ENCODE measurements at regions not wholly inside any gene's neighbourhood (a gene's known extent, or its start where the extent isn't known, plus 50 kb on each side); places are given as distances from the start of the nearest gene placed in this dataset.

GRCh38 chr13:50713523-50714248 is 129.8 kb downstream of the DLEU7 start:
- TF ChIP-seq CTCF (conservative IDR thresholded peaks at IDR 0.05; ENCODE audit: low read depth, low read length), result no peak
- DNase-seq (ENCODE audit: low read depth), result no peak
- no peak overlapping the region for H3K4me3 ChIP-seq (ENCODE audit: low read depth, low read length)

DNA sequence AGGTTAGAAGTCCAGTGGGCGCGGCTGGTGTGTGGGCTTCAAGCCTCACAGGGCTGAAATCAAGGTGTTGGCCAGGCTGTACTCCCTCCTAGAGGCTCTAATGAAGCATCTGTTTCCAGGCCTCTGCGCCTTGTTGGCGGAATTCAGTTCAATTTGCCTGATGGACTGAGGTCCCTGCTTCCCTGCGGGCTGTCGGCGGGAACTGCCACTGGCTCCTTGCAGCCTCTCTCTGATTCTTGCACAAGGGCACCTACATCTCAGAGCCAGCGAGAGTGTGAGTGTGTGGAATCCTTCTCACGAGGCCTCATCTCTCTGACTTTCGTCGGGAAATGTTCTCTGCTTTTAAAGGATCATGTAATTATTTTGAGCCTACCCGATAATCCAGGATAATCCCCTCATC is 128.6 kb downstream of the DLEU7 start:
- DNase-seq (ENCODE audit: low read depth), result no peak
- no peak for TF ChIP-seq CTCF (conservative IDR thresholded peaks at IDR 0.05; ENCODE audit: low read depth, low read length)
- no peak overlapping the region for H3K4me3 ChIP-seq (ENCODE audit: low read depth, low read length)

DNA sequence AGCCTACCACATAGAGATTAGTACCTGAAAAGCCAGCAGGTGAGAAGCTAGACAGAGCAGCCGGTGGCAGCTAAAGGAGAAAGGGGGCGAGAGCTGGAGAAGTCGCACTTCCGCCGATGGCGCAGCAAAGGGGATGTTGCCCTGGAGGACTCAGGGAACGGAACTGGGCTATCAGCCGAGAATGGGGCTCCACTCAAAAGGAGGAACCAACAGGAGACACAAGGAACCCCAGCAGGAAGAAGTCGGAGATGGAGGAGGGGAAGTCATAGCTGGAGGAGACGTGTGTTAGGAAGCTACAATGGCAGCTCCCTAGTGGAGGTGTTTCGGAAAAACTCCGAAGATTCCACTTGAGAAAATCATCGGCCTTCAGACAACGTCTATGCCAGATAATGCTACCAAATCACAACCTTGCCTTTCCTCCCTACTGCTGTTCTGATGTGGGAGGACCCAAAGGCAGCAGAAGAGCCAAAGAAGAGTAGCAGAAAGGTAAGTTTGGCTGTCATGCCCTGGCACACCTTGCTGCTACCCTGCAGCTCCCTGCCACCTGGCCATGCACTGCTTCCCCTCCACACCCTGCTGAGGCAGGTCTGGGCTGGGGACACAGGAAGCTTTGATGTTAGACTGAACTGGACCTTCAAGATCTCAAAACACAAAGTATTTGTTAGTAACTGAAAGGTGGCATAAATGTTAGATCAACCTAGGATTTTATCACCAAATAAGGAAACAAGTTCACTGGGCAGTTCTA is 127.9 kb downstream of the DLEU7 start:
- H3K4me3 ChIP-seq (ENCODE audit: low read depth, low read length), result no peak overlapping the region
- TF ChIP-seq CTCF (conservative IDR thresholded peaks at IDR 0.05; ENCODE audit: low read depth, low read length), result no peak
- DNase-seq (ENCODE audit: low read depth), result no peak

DNA sequence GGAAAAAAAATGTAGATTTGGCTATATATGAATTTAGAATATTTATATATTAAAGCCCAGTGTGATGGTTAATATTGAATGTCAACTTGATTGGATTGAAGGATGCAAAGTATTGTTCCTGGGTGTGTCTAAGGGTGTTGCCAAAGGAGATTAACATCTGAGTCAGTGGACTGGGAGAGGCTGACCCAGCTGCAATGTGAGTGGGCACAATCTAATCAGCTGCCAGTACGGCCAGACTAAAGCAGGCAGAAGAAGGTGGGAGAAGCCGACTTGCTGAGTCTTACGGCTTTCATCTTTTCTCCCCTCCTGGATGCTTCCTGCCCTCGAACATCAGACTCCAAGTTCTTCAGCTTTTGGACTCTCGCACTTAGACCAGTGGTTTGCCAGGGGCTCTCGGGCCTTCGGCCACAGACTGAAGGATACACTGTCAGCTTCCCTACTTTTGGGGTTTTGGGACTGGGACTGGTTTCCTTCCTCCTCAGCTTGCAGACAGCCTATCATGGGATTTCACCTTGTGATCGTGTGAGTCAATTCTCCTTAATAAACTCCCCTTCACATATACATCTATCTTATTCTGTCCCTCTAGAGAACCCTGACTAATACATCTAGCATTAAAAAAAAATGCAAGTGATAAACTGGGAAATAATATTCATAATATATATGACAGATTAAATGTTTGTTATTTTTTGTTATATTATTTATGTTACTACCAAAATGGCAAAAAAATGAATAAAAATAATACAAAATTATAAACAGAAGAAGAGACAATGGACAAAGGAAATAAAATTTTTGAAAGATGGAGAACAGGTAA is 122.4 kb downstream of the DLEU7 start:
- no peak overlapping the region for H3K4me3 ChIP-seq (ENCODE audit: low read depth, low read length)
- no peak for TF ChIP-seq CTCF (conservative IDR thresholded peaks at IDR 0.05; ENCODE audit: low read depth, low read length)
- no peak for DNase-seq (ENCODE audit: low read depth)

DNA sequence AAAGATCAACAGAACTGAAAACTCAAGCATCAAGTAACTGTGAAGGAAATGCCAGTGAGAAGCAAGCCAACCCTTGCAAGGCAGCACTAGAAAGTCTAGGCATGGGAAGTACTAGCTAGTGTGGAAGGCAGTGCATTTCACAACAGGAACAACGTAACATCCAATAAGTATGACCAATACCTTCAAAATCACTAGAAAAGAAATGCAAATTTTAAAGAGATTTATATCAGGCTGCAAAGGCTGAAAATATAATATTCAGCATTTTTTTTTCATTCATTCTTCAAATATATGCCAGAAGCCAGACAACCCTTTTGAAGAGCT is 121.9 kb downstream of the DLEU7 start:
- no peak for DNase-seq (ENCODE audit: low read depth)
- H3K4me3 ChIP-seq (ENCODE audit: low read depth, low read length), result no peak overlapping the region
- TF ChIP-seq CTCF (conservative IDR thresholded peaks at IDR 0.05; ENCODE audit: low read depth, low read length), result no peak

DNA sequence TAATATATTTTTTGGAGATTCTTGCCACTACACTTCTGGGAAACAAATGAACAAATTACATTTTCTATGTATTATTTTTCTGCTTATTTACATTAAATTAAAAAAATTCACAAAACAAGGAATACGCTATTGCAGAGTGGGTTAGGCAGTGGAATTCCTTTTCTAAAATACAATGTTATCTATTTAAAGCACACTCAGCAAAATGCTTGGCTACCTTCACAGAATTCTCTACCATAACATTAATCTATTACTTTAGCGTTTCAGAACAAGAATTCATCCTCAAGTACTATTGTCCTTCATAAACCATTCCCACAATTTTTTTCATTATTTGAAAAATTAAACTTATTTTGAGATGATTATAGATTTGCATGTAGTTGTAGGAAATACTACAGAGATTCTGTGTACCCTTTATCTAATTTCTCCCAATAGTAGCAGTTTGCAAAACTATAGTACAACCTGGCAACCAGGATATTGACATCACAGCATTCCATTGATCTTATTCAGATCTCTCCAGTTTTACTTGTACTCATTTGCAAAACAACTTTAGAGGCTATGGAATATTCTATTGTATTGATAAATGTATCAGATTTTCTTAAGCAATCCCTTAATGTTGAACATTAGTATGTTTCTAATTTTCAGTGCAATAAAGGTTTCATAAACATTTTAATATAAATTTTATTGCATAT is 120.9 kb downstream of the DLEU7 start:
- DNase-seq (ENCODE audit: low read depth), result no peak
- no peak for TF ChIP-seq CTCF (conservative IDR thresholded peaks at IDR 0.05; ENCODE audit: low read depth, low read length)

More for the DNA sequence above, 120.9 kb downstream of the DLEU7 start:
- H3K4me3 ChIP-seq (ENCODE audit: low read depth, low read length), result no peak overlapping the region

Measured in epithelial cell of proximal tubule (primary cell).